ENCODE measurements at regions not wholly inside any gene's neighbourhood (a gene's known extent, or its start where the extent isn't known, plus 50 kb on each side); places are given as distances from the start of the nearest gene placed in this dataset.
A peak's percentile ranks its signal among the peaks of the same experiment; 100 is the strongest.

- Histone ChIP-seq H3K4me3 (ENCODE audit: insufficient read depth, low read depth, low read length) (no peak overlapping the region), H3K4me2 (ENCODE audit: low read length) (no peak overlapping the region), H3K27ac (ENCODE audit: low read depth, low read length) (no peak overlapping the region), H3K4me1 (ENCODE audit: insufficient read depth, low read length) (no peaks in the 10 kb centered on the region), H3K36me3 (ENCODE audit: insufficient read depth, low read length) (no peaks in the 10 kb centered on the region), H3K9ac (ENCODE audit: low read length) (no peak overlapping the region), H3K79me2 (ENCODE audit: insufficient read depth, low read length) (no peaks in the 10 kb centered on the region), H4K20me1 (ENCODE audit: insufficient read depth, low read length) (no peaks in the 10 kb centered on the region), H3K9me3 (ENCODE audit: insufficient read depth, low read depth, low read length) (no peaks in the 10 kb centered on the region), H2AFZ (ENCODE audit: low read depth, low read length) (no peak overlapping the region), H3K27me3 (ENCODE audit: insufficient read depth, low read length) (no peaks in the 10 kb centered on the region)
- DNase-seq (ENCODE audit: low read depth) (no peak), FAIRE-seq (no peak)
- Mint-ChIP-seq H3K4me1 (ENCODE audit: low read depth, unreplicated experiment) (peaks cover 22% of the 10 kb centered on the region), H3K27ac (ENCODE audit: unreplicated experiment) (no peak overlapping the region), H3K9me3 (ENCODE audit: unreplicated experiment) (no peaks in the 10 kb centered on the region), H3K36me3 (ENCODE audit: low read depth, unreplicated experiment) (no peaks in the 10 kb centered on the region), H3K4me3 (ENCODE audit: unreplicated experiment) (no peak overlapping the region), H3K27me3 (ENCODE audit: low read depth, unreplicated experiment) (no peaks in the 10 kb centered on the region)
- TF ChIP-seq EZH2 (IDR thresholded peaks at IDR 0.05; ENCODE audit: insufficient read depth, low read length) = no peak
- TF ChIP-seq CTCF (IDR thresholded peaks at IDR 0.05; ENCODE audit: insufficient read depth, low read depth, low read length) = no peak
Measured at GRCh38 chr5:67416986-67417385, 220.4 kb upstream of the CD180 start.

GRCh38 chr5:67416133-67416937 lies 219.7 kb upstream of the CD180 start:
- no peaks in the 10 kb centered on the region for H3K4me1 ChIP-seq (ENCODE audit: insufficient read depth, low read length)
- no peaks in the 10 kb centered on the region for H3K79me2 ChIP-seq (ENCODE audit: insufficient read depth, low read length)
- no peak for TF ChIP-seq CTCF (IDR thresholded peaks at IDR 0.05; ENCODE audit: insufficient read depth, low read depth, low read length)
- no peak for TF ChIP-seq EZH2 (IDR thresholded peaks at IDR 0.05; ENCODE audit: insufficient read depth, low read length)
- Mint-ChIP-seq H3K27me3 (ENCODE audit: low read depth, unreplicated experiment) (no peaks in the 10 kb centered on the region), H3K4me3 (ENCODE audit: unreplicated experiment) (no peak overlapping the region), H3K9me3 (ENCODE audit: unreplicated experiment) (no peaks in the 10 kb centered on the region), H3K4me1 (ENCODE audit: low read depth, unreplicated experiment) (peaks cover 22% of the 10 kb centered on the region), H3K36me3 (ENCODE audit: low read depth, unreplicated experiment) (no peaks in the 10 kb centered on the region), H3K27ac (ENCODE audit: unreplicated experiment) (peak overlapping the region; percentile 16)
- H3K36me3 ChIP-seq (ENCODE audit: insufficient read depth, low read length) = no peaks in the 10 kb centered on the region
- no peak overlapping the region for H3K4me3 ChIP-seq (ENCODE audit: insufficient read depth, low read depth, low read length)
- H2AFZ ChIP-seq (ENCODE audit: low read depth, low read length) = no peak overlapping the region
- H3K9me3 ChIP-seq (ENCODE audit: insufficient read depth, low read depth, low read length) = no peaks in the 10 kb centered on the region
- FAIRE-seq (no peak), DNase-seq (ENCODE audit: low read depth) (no peak)
- H3K27me3 ChIP-seq (ENCODE audit: insufficient read depth, low read length) = no peaks in the 10 kb centered on the region
- no peak overlapping the region for H3K9ac ChIP-seq (ENCODE audit: low read length)
- H3K27ac ChIP-seq (ENCODE audit: low read depth, low read length) = no peak overlapping the region
- H3K4me2 ChIP-seq (ENCODE audit: low read length) = no peak overlapping the region
- H4K20me1 ChIP-seq (ENCODE audit: insufficient read depth, low read length) = no peaks in the 10 kb centered on the region

- H3K4me1 ChIP-seq (ENCODE audit: insufficient read depth, low read length) = no peaks in the 10 kb centered on the region
- Mint-ChIP-seq H3K4me1 (ENCODE audit: low read depth, unreplicated experiment) (peaks cover 22% of the 10 kb centered on the region), H3K27ac (ENCODE audit: unreplicated experiment) (no peak overlapping the region), H3K27me3 (ENCODE audit: low read depth, unreplicated experiment) (no peaks in the 10 kb centered on the region), H3K36me3 (ENCODE audit: low read depth, unreplicated experiment) (no peaks in the 10 kb centered on the region), H3K9me3 (ENCODE audit: unreplicated experiment) (no peaks in the 10 kb centered on the region), H3K4me3 (ENCODE audit: unreplicated experiment) (no peak overlapping the region)
- TF ChIP-seq CTCF (IDR thresholded peaks at IDR 0.05; ENCODE audit: insufficient read depth, low read depth, low read length) = no peak
- TF ChIP-seq EZH2 (IDR thresholded peaks at IDR 0.05; ENCODE audit: insufficient read depth, low read length) = no peak
- FAIRE-seq (no peak), DNase-seq (ENCODE audit: low read depth) (peak; percentile 73)
- H3K4me3 ChIP-seq (ENCODE audit: insufficient read depth, low read depth, low read length) = no peak overlapping the region
- H3K9me3 ChIP-seq (ENCODE audit: insufficient read depth, low read depth, low read length) = no peaks in the 10 kb centered on the region
- H3K36me3 ChIP-seq (ENCODE audit: insufficient read depth, low read length) = no peaks in the 10 kb centered on the region
- H4K20me1 ChIP-seq (ENCODE audit: insufficient read depth, low read length) = no peaks in the 10 kb centered on the region
- no peak overlapping the region for H3K9ac ChIP-seq (ENCODE audit: low read length)
- H2AFZ ChIP-seq (ENCODE audit: low read depth, low read length) = no peak overlapping the region
- H3K4me2 ChIP-seq (ENCODE audit: low read length) = no peak overlapping the region
- H3K27me3 ChIP-seq (ENCODE audit: insufficient read depth, low read length) = no peaks in the 10 kb centered on the region
- no peaks in the 10 kb centered on the region for H3K79me2 ChIP-seq (ENCODE audit: insufficient read depth, low read length)
- H3K27ac ChIP-seq (ENCODE audit: low read depth, low read length) = no peak overlapping the region
Measured at GRCh38 chr5:67414712-67415111, 218.1 kb upstream of the CD180 start.

Measured in astrocyte (in vitro differentiated cells and primary cell).